Ureter (tissue), 1 donor: ENCODE measurements at regions not wholly inside any gene's neighbourhood (a gene's known extent, or its start where the extent isn't known, plus 50 kb on each side); places are given as distances from the start of the nearest gene placed in this dataset.
"Not testable (repeated sequence)": the region's sequence is repeated elsewhere in the genome, so short reads cannot be mapped to it uniquely, and the experiment has no call there.

Source experiments
- DNase-seq: peaks from one replicate; pipeline ENCODE4 v3.0.0-alpha.2; 2020; ENCODE audit warnings: low spot score
- donor health status: DM: yes; HTN: yes; CAD: no.

GRCh38 chr1:90295534-90295933 is 300.6 kb downstream of the ZNF326 start:
- DNase-seq = no peak

DNA sequence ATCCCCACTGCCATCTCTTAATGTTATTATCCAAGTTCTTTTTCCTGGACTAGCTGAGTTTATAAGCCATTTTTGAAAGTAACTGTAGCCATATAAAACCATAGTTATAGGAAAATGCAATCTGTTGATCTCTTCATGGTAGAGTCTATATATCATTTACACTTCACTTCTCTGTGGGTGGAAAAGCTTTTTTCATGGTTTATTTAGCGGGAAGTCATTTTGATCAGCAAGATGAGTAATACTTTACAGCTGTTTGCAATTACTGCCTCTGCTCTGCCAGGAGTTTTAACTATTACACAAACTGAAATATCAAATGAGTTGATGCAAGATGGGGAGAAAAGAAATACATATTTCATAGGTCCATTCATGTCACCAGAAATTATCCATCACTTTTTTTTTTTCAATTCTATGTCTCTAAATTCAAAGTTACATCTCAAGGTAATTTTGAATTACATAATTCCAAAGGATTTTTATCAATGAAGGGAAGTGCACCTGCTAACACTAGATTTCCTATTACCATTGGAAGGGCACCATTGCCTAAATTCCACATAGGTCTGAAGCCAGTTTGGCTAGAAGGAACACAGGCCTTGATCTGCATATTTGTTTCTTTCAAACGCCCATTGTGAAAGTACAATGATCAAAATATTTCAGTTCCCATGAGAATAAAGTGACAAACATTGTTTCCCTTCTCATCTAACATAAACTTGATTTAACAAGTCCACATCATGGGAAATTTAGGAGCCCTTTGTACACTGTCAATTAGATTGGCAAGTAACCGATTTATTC is 296.7 kb downstream of the ZNF326 start:
- no peak for DNase-seq

DNA sequence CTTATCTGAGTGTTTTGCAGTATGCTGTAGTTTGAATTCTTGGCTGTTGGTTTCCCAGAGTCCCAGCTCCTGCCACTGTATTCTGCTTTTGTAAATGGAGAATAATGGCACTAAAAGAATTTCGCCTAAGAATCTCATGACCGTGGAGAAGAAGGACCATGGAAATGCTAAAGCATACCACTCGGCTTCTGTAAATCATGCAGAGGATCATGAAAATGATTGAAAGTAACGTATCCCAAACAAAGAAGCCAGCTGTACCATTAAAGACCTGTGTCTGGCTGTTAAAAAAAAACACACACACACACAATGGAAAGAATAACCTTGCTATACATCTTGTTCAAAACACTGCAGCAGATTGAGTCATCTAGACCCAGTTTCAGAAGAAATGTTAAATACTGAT is 287.9 kb downstream of the ZNF326 start:
- no peak for DNase-seq

DNA sequence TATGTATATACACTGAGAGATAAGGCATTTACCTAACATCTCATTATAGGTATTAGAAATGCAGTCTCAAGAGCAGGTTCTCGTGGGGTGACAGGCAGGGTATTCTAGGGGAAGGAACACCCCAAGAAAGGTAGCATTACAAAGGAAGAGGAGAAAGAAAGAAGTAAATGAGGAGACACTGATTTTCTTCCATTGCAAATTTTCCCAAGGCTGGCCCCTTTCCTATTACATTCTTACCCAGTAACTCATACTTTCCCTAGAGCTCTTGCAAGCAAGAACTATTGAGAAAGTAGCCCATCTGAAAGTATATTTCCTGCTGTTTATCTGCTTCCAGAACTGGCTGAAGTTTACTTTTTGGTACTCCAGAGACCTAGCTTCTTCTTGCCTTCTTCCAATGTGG is 287.0 kb downstream of the ZNF326 start:
- not testable (repeated sequence) for DNase-seq

GRCh38 chr1:90277270-90277669 is 282.4 kb downstream of the ZNF326 start:
- no peak for DNase-seq

- no peak for DNase-seq
These were observed 279.5 kb downstream of the ZNF326 start for GRCh38 chr1:90274376-90274775.

GRCh38 chr1:90273241-90273774 is 278.4 kb downstream of the ZNF326 start:
- DNase-seq = no peak

DNA sequence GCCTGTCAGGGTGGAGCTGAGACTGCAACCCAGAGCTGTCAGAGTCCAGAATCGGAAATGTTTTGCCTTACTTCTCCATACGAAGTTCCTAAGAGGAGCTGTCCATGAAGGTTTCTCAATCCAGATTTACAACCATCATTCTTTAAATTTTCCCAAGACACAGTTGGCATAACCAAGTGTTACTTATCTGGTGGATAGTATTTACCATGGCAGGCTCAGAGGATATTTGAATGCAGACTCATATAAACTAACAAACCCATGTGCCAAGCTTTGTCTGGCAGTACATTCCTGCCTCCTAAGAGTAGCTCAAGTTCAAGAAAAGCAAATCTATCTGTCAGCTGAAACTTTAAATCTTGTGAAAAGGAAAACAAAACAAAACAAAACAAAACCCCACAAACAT is 267.9 kb downstream of the ZNF326 start:
- no peak for DNase-seq

DNA sequence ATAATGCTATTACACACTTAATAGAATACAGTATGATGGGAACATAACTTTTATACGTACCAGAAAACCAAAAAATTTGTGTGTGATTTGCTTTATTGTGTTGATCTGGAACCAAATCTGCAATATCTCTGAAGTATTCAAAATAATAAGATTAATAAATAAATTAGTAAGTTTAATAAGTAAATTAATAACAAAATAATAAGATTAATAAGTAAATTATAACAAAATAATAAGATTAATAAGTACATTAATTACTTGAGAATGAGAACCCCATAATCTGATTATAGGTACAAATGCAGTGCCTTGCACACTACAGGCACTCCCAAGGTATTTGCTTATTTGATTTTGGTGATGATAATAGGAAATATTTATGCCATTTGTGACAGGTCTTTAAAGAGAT is 267.4 kb downstream of the ZNF326 start:
- no peak for DNase-seq

DNA sequence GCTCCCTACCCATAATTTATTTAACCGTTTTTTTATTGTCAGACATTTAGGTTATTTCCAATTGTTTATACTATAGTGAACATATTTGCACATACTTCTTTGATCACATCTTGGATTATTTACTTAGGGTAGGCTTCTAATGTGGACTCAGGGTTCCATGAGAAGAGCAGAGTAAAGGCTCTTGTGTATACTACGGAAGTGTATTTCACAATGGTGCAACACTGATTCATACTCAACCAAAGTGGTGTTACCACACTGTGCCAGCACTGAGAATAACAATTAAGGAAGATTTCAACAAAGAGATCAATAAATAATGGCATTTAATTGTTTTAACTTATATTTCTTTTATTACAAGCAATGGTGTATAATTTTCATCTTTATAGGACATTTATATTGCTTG is 251.2 kb downstream of the ZNF326 start:
- no peak for DNase-seq

- DNase-seq = no peak
These were observed 241.6 kb downstream of the ZNF326 start for GRCh38 chr1:90236493-90236892.

DNA sequence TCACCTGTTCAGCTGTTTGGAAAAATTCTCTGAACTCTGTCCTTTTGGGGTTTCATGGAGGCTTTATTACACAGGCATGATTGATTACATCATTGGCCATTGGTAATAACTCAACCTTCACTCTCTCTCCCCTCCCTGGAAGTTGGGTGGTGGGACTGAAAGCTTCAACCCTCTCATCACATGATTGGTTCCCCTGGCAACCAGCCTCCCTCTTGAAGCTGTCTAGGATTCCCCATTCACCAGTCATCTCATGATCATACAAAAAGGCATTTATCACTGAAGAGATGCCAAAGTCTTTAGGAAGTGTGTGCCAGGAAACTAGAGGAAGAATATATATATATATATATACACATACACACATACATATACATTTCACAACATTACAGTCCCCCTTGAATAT is 228.5 kb downstream of the ZNF326 start:
- DNase-seq = no peak

- DNase-seq = no peak
These were observed 226.2 kb downstream of the ZNF326 start for GRCh38 chr1:90220941-90221693.

DNA sequence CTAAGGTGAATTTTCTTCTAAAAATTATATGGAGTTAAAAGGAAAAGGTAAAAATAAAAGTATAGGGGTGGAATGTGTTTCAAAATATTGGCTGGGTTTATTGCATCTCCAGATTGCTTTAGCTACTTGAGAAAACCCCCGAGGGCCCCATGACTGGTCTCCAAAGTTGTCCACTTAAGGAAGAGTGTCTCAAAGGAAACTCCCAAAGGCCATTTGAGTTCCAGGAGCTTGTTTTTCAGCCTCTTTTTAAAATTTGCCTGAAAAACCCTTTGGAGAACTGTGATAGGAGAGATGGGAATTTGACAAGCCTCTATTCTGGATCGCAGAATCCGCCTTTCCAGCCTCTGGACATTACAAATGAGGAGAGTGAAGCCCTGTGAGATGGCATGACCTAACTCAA is 225.6 kb downstream of the ZNF326 start:
- no peak for DNase-seq

GRCh38 chr1:90219166-90219871 is 224.4 kb downstream of the ZNF326 start:
- DNase-seq = not testable (repeated sequence)

GRCh38 chr1:90210633-90211491 is 216.0 kb downstream of the ZNF326 start:
- DNase-seq = no peak

GRCh38 chr1:90208949-90209348 is 214.0 kb downstream of the ZNF326 start:
- DNase-seq = no peak

DNA sequence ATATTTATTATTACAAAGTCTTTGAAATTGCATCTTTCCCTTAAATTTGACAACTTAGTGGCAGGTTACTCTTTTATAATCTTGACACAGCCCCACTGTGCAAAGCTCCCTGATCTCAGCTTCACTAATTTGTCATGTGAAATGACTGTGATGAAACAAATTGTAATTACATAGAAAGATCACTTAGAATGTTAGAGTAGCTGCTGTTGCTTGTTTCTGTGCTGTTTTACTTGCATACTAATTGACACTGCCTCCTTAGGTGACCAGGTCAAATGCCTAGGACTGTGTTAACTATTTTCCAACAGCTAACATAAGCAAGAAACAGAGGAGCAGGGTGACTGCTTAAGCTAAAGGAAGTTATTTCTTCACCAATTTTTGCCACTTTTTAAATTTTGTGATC is 211.3 kb downstream of the ZNF326 start:
- no peak for DNase-seq

GRCh38 chr1:90204780-90205179 is 209.9 kb downstream of the ZNF326 start:
- DNase-seq = no peak

DNA sequence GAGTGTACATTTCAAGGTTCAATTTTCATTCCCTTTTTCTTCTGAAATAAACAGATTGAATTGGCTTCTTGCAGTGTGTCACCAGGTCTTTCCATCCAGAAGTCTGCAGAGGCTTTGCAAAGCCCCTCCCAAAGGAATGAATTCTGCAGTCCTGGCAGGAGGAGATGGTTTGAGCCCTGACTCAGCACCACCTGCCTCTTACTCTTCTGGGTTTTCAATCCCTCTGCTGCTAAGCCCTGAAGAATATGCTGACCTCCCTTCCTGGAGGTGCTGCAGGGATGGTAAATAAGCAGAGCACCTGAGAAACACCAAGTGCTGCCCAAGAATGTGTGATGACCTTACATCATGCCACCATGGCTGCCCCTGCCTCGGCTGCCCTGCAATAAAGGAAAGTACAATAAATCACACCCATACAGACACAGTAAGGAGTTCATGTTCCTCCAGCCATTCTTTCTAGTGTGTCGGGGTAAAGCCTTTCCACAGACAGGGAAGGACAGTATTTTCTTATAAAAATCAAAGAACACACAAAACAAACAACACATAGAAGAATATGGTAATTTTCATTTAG is 209.2 kb downstream of the ZNF326 start:
- no peak for DNase-seq
